Ovary (tissue), 7 donors: ENCODE measurements at regions not wholly inside any gene's neighbourhood (a gene's known extent, or its start where the extent isn't known, plus 50 kb on each side); places are given as distances from the start of the nearest gene placed in this dataset.
"Not testable (repeated sequence)": the region's sequence is repeated elsewhere in the genome, so short reads cannot be mapped to it uniquely, and the experiment has no call there.

ENCODE experiments used
- DNase-seq, 5 donors: peaks; one replicate each; pipeline ENCODE4 v3.0.0-alpha.2; 2019 to 2020
- H3K27ac ChIP-seq, 2 donors: fragments of 200-600 bp; one replicate each; pipeline versions ENCODE4 v1.5.1 to v1.8.0; 2019 to 2022
- H3K27me3 ChIP-seq: fragments of 200-600 bp; one replicate; pipeline ENCODE4 v1.8.0; 2022
- H3K36me3 ChIP-seq: fragments of 200-600 bp; sonication (generic); one replicate; pipeline ENCODE4 v1.5.1; 2019
- H3K4me1 ChIP-seq: one replicate; pipeline ENCODE4 v1.8.1; 2013; ENCODE audit warnings: mild to moderate bottlenecking, moderate library complexity; ENCODE audit not compliant: insufficient read depth
- H3K4me3 ChIP-seq: fragments of 200-600 bp; sonication (generic); one replicate; pipeline ENCODE4 v1.5.1; 2017
- H3K9me3 ChIP-seq, 2 donors: fragments of 200-600 bp in 1 of 2; sonication (generic) in 1 of 2; one replicate each; pipeline versions ENCODE4 v1.5.1 to v1.8.1; 2013 to 2019; ENCODE audit warnings: mild to moderate bottlenecking in 1 of 2, moderate library complexity in 1 of 2
- CTCF ChIP-seq, 3 donors: fragments of 450-650 bp in 2 of 3; fragments of 200-600 bp in 1 of 3; IDR thresholded peaks; one replicate each; pipeline versions ENCODE4 v1.5.1 to v1.8.0; 2016 to 2022; ENCODE audit warnings: antibody characterized with exemption in 3 of 3, mild to moderate bottlenecking in 1 of 3
- EP300 ChIP-seq: sonication (generic); formaldehyde crosslinking; IDR thresholded peaks from one replicate; pipeline ENCODE4 v1.6.1; 2017; ENCODE audit warnings: antibody characterized with exemption
- POLR2A ChIP-seq: fragments of 450-650 bp; IDR thresholded peaks from one replicate; pipeline ENCODE4 v1.6.1; 2017; ENCODE audit warnings: antibody characterized with exemption, mild to moderate bottlenecking, moderate library complexity
- WGBS, 3 donors: extraction: QIAGEN DNeasy Blood & Tissue Kit in 1 of 3; methylation state at CpG; one replicate each; pipeline versions ENCODE4 v1.1.5 to v1.1.7; 2013 to 2017; 5-methylcytosine and 5-hydroxymethylcytosine counted together
- intact Hi-C, 4 donors: fragments of 100-400 bp; cut with DNase I; formaldehyde crosslinking; loops; one replicate each; pipeline versions ENCODE4 v1.11.0 to v1.15.1; 2022 to 2023
- donor health status: DM: no; HTN: no; CAD: no; lungs with moderate emphysema.
- donor health status: DM: no; HTN: no; CAD: no.
- donor health status: Bipolar disorder and iron deficiency.
- donor health status: DM: no; HTN: no; CAD: no.
- donor health status: DM: yes; HTN: yes; CAD: no.

- no peaks in the 10 kb centered on the region for H3K36me3 ChIP-seq
- no peaks in the 10 kb centered on the region for H3K9me3 ChIP-seq
- WGBS, 3 donors = 49 to 52% (median 50%) methylated on average over 1 of the region's 1 CpG
- TF ChIP-seq CTCF (IDR thresholded peaks at IDR 0.05) (no peak), POLR2A (no peak), EP300 (no peak)
- DNase-seq = no peak
- no peaks in the 10 kb centered on the region for H3K27me3 ChIP-seq
- intact Hi-C loops = no loop called here
- H3K4me3 ChIP-seq = no peak overlapping the region
- H3K27ac ChIP-seq = no peak overlapping the region
- H3K4me1 ChIP-seq = no peaks in the 10 kb centered on the region
Measured at GRCh38 chr4:130077275-130077674, 981.3 kb downstream of the C4orf33 start.

GRCh38 chr4:130079027-130079426, 983.1 kb downstream of the C4orf33 start:
- H3K36me3 ChIP-seq, H3K4me3 ChIP-seq, intact Hi-C loops, DNase-seq, H3K27me3 ChIP-seq, H3K27ac ChIP-seq, H3K9me3 ChIP-seq, H3K4me1 ChIP-seq: not testable (repeated sequence)
- WGBS, 3 donors = 76 to 92% (median 78%) methylated on average over 2 of the region's 2 CpGs

GRCh38 chr4:130080872-130081451, 985.0 kb downstream of the C4orf33 start:
- intact Hi-C loops = no loop called here
- TF ChIP-seq POLR2A (no peak), CTCF (IDR thresholded peaks at IDR 0.05) (no peak), EP300 (no peak)
- Histone ChIP-seq H3K27ac (no peak overlapping the region), H3K36me3 (no peaks in the 10 kb centered on the region), H3K4me3 (no peak overlapping the region), H3K27me3 (no peaks in the 10 kb centered on the region), H3K4me1 (no peaks in the 10 kb centered on the region), H3K9me3 (no peaks in the 10 kb centered on the region)
- no peak for DNase-seq
- 77 to 87% (median 85%) methylated on average over 4 of the region's 4 CpGs for WGBS, 3 donors

- no peaks in the 10 kb centered on the region for H3K4me1 ChIP-seq
- no peaks in the 10 kb centered on the region for H3K27me3 ChIP-seq
- DNase-seq = no peak
- H3K27ac ChIP-seq = no peak overlapping the region
- H3K36me3 ChIP-seq = no peaks in the 10 kb centered on the region
- 95 to 96% (median 95%) methylated on average over 22 of the region's 22 CpGs for WGBS, 3 donors
- H3K4me3 ChIP-seq = no peak overlapping the region
- TF ChIP-seq POLR2A (no peak), EP300 (no peak), CTCF (IDR thresholded peaks at IDR 0.05) (no peak)
- H3K9me3 ChIP-seq = no peaks in the 10 kb centered on the region
- intact Hi-C loops = no loop called here
Measured at GRCh38 chr4:130090427-130090826, 994.5 kb downstream of the C4orf33 start.

GRCh38 chr4:130092187-130093015, 996.4 kb downstream of the C4orf33 start:
- DNase-seq = no peak
- no peak overlapping the region for H3K27ac ChIP-seq
- TF ChIP-seq EP300 = no peak
- no peak for TF ChIP-seq CTCF (IDR thresholded peaks at IDR 0.05)
- TF ChIP-seq POLR2A = no peak
- no peak overlapping the region for H3K4me3 ChIP-seq
- no peaks in the 10 kb centered on the region for H3K4me1 ChIP-seq
- H3K36me3 ChIP-seq = no peaks in the 10 kb centered on the region
- H3K9me3 ChIP-seq = no peaks in the 10 kb centered on the region
- H3K27me3 ChIP-seq = no peaks in the 10 kb centered on the region
- intact Hi-C loops = no loop called here
- WGBS, 3 donors = 21 to 46% (median 22%) methylated on average over 8 of the region's 8 CpGs
